ACC112 (cell line): ENCODE measurements at regions not wholly inside any gene's neighbourhood (a gene's known extent, or its start where the extent isn't known, plus 50 kb on each side); places are given as distances from the start of the nearest gene placed in this dataset.

ENCODE experiments used
- H2AFZ ChIP-seq: fragments of 200-600 bp; sonication (generic); one replicate; pipeline ENCODE4 v1.6.0; 2017; ENCODE audit warnings: antibody characterized with exemption, low read length; ENCODE audit not compliant: unreplicated experiment
- H3K27ac ChIP-seq: fragments of 200-600 bp; sonication (generic); 2 replicates; pipeline ENCODE4 v1.5.1; 2014; ENCODE audit warnings: low read depth, mild to moderate bottlenecking, antibody characterized with exemption, low read length, moderate library complexity
- H3K27me3 ChIP-seq: fragments of 200-600 bp; sonication (generic); 2 replicates; pipeline ENCODE4 v1.6.1; 2014; ENCODE audit warnings: mild to moderate bottlenecking, antibody characterized with exemption, low read length, moderate library complexity, mixed read lengths; ENCODE audit not compliant: insufficient read depth
- H3K36me3 ChIP-seq: fragments of 200-600 bp; sonication (generic); 2 replicates; pipeline ENCODE4 v1.6.1; 2016; ENCODE audit warnings: mild to moderate bottlenecking, antibody characterized with exemption, low read length, moderate library complexity, mixed read lengths; ENCODE audit not compliant: insufficient read depth
- H3K4me1 ChIP-seq: fragments of 200-600 bp; sonication (generic); one replicate; pipeline ENCODE4 v1.6.1; 2016; ENCODE audit warnings: low read length, mixed read lengths; ENCODE audit not compliant: insufficient read depth, unreplicated experiment, control insufficient read depth
- H3K4me3 ChIP-seq: fragments of 200-600 bp; sonication (generic); 2 replicates; pipeline ENCODE4 v1.5.1; 2014; ENCODE audit warnings: mild to moderate bottlenecking, low read depth, low read length
- H3K79me2 ChIP-seq: fragments of 200-600 bp; sonication (generic); one replicate; pipeline ENCODE4 v1.6.0; 2016; ENCODE audit warnings: low read length; ENCODE audit not compliant: control insufficient read depth, unreplicated experiment, insufficient read depth

- no peaks in the 10 kb centered on the region for H3K36me3 ChIP-seq
- no peaks in the 10 kb centered on the region for H3K27me3 ChIP-seq
- H3K79me2 ChIP-seq, result no peaks in the 10 kb centered on the region
- no peak overlapping the region for H2AFZ ChIP-seq
- no peak overlapping the region for H3K4me3 ChIP-seq
- peaks cover 8% of the 10 kb centered on the region for H3K4me1 ChIP-seq
- H3K27ac ChIP-seq, result no peak overlapping the region
Observed at GRCh38 chr7:80347173-80347572, 164.7 kb downstream of the GNAT3 start.

GRCh38 chr7:80346704-80347103 lies 165.2 kb downstream of the GNAT3 start:
- Histone ChIP-seq H3K27ac (no peak overlapping the region), H3K36me3 (no peaks in the 10 kb centered on the region), H3K27me3 (no peaks in the 10 kb centered on the region), H3K79me2 (no peaks in the 10 kb centered on the region), H3K4me1 (peaks cover 8% of the 10 kb centered on the region), H2AFZ (no peak overlapping the region), H3K4me3 (no peak overlapping the region)

GRCh38 chr7:80335511-80336231 lies 176.2 kb downstream of the GNAT3 start:
- no peaks in the 10 kb centered on the region for H3K4me1 ChIP-seq
- H3K4me3 ChIP-seq, result no peak overlapping the region
- H2AFZ ChIP-seq, result no peak overlapping the region
- no peaks in the 10 kb centered on the region for H3K36me3 ChIP-seq
- no peaks in the 10 kb centered on the region for H3K79me2 ChIP-seq
- H3K27ac ChIP-seq, result no peak overlapping the region
- no peaks in the 10 kb centered on the region for H3K27me3 ChIP-seq

GRCh38 chr7:80334908-80335307 lies 177.0 kb downstream of the GNAT3 start:
- Histone ChIP-seq H3K36me3 (no peaks in the 10 kb centered on the region), H3K79me2 (no peaks in the 10 kb centered on the region), H3K27me3 (no peaks in the 10 kb centered on the region), H2AFZ (no peak overlapping the region), H3K27ac (no peak overlapping the region), H3K4me3 (no peak overlapping the region), H3K4me1 (peaks cover 3% of the 10 kb centered on the region)

GRCh38 chr7:80334196-80334595 lies 177.7 kb downstream of the GNAT3 start:
- Histone ChIP-seq H3K4me1 (peaks cover 5% of the 10 kb centered on the region), H3K79me2 (no peaks in the 10 kb centered on the region), H3K27me3 (no peaks in the 10 kb centered on the region), H3K4me3 (no peak overlapping the region), H3K27ac (no peak overlapping the region), H2AFZ (no peak overlapping the region), H3K36me3 (no peaks in the 10 kb centered on the region)

- H3K27me3 ChIP-seq, result no peaks in the 10 kb centered on the region
- no peak overlapping the region for H2AFZ ChIP-seq
Observed at GRCh38 chr7:80333040-80333439, 178.8 kb downstream of the GNAT3 start.

GRCh38 chr7:80330434-80330833 lies 181.4 kb downstream of the GNAT3 start:
- Histone ChIP-seq H3K79me2 (no peaks in the 10 kb centered on the region), H3K27me3 (no peaks in the 10 kb centered on the region), H3K4me1 (peaks cover 5% of the 10 kb centered on the region), H3K4me3 (no peak overlapping the region), H3K36me3 (no peaks in the 10 kb centered on the region), H2AFZ (no peak overlapping the region), H3K27ac (no peak overlapping the region)

More at GRCh38 chr7:80333040-80333439, 178.8 kb downstream of the GNAT3 start:
- no peaks in the 10 kb centered on the region for H3K79me2 ChIP-seq
- H3K4me1 ChIP-seq, result peaks cover 5% of the 10 kb centered on the region
- no peak overlapping the region for H3K4me3 ChIP-seq
- H3K27ac ChIP-seq, result no peak overlapping the region
- H3K36me3 ChIP-seq, result no peaks in the 10 kb centered on the region

- Histone ChIP-seq H3K79me2 (no peaks in the 10 kb centered on the region), H2AFZ (no peak overlapping the region), H3K27me3 (no peaks in the 10 kb centered on the region), H3K4me3 (no peak overlapping the region), H3K36me3 (no peaks in the 10 kb centered on the region), H3K4me1 (peaks cover 9% of the 10 kb centered on the region), H3K27ac (no peak overlapping the region)
Observed at GRCh38 chr7:80324032-80324431, 187.8 kb downstream of the GNAT3 start.

GRCh38 chr7:80319461-80319860 lies 184.8 kb downstream of the GNAI1 start:
- no peak overlapping the region for H2AFZ ChIP-seq
- H3K4me1 ChIP-seq, result peaks cover 9% of the 10 kb centered on the region
- no peaks in the 10 kb centered on the region for H3K79me2 ChIP-seq
- H3K27ac ChIP-seq, result no peak overlapping the region
- no peaks in the 10 kb centered on the region for H3K36me3 ChIP-seq
- no peaks in the 10 kb centered on the region for H3K27me3 ChIP-seq
- no peak overlapping the region for H3K4me3 ChIP-seq

GRCh38 chr7:80318081-80318480 lies 183.4 kb downstream of the GNAI1 start:
- Histone ChIP-seq H3K4me1 (no peaks in the 10 kb centered on the region), H2AFZ (no peak overlapping the region), H3K27ac (no peak overlapping the region), H3K27me3 (no peaks in the 10 kb centered on the region), H3K79me2 (no peaks in the 10 kb centered on the region), H3K36me3 (no peaks in the 10 kb centered on the region), H3K4me3 (no peak overlapping the region)

- H3K36me3 ChIP-seq, result no peaks in the 10 kb centered on the region
- H3K4me1 ChIP-seq, result no peaks in the 10 kb centered on the region
- no peak overlapping the region for H3K4me3 ChIP-seq
- H3K27me3 ChIP-seq, result no peaks in the 10 kb centered on the region
- no peaks in the 10 kb centered on the region for H3K79me2 ChIP-seq
- H2AFZ ChIP-seq, result no peak overlapping the region
- H3K27ac ChIP-seq, result no peak overlapping the region
Observed at GRCh38 chr7:80316811-80317210, 182.2 kb downstream of the GNAI1 start.
